Panc1 (cell line): ENCODE measurements at regions not wholly inside any gene's neighbourhood (a gene's known extent, or its start where the extent isn't known, plus 50 kb on each side); places are given as distances from the start of the nearest gene placed in this dataset.

Experiments
- CTCF ChIP-seq: fragments of 450-650 bp; IDR thresholded peaks from 2 replicates; pipeline ENCODE4 v1.5.1; 2017; ENCODE audit warnings: mild to moderate bottlenecking
- POLR2AphosphoS5 ChIP-seq: IDR thresholded peaks from 2 replicates; pipeline ENCODE4 v1.6.1; 2012; ENCODE audit warnings: mild to moderate bottlenecking, low read depth, low read length, moderate library complexity
- REST ChIP-seq, 2 experiments: IDR thresholded peaks; 2 replicates each; pipeline ENCODE4 v1.6.1; 2011 to 2012; ENCODE audit warnings: low read depth in 2 of 2, control low read depth in 1 of 2, low read length in 1 of 2, mild to moderate bottlenecking in 1 of 2, moderate library complexity in 1 of 2; ENCODE audit not compliant: insufficient read depth in 1 of 2
- TCF7L2 ChIP-seq: IDR thresholded peaks from 2 replicates; pipeline ENCODE4 v1.6.1; 2011; ENCODE audit warnings: mild to moderate bottlenecking, low read depth, low read length, inconsistent platforms

GRCh38 chr2:239693761-239694415 lies 293.1 kb upstream of the HDAC4 start:
- TF ChIP-seq CTCF (no peak), REST (IDR thresholded peaks at IDR 0.05; ENCODE audit: insufficient read depth in 1 of 2, low read depth in 2 of 2, low read length in 1 of 2) (no peak), TCF7L2 (no peak), POLR2AphosphoS5 (no peak)
